HG02973 (cell line): ENCODE measurements at regions not wholly inside any gene's neighbourhood (a gene's known extent, or its start where the extent isn't known, plus 50 kb on each side); places are given as distances from the start of the nearest gene placed in this dataset.

Experiments used
- ATAC-seq: cut with Tn5 transposase; IDR thresholded peaks from one replicate; pipeline ENCODE4 v1.9.1; 2021; ENCODE audit warnings: moderate library complexity; ENCODE audit not compliant: unreplicated experiment

DNA sequence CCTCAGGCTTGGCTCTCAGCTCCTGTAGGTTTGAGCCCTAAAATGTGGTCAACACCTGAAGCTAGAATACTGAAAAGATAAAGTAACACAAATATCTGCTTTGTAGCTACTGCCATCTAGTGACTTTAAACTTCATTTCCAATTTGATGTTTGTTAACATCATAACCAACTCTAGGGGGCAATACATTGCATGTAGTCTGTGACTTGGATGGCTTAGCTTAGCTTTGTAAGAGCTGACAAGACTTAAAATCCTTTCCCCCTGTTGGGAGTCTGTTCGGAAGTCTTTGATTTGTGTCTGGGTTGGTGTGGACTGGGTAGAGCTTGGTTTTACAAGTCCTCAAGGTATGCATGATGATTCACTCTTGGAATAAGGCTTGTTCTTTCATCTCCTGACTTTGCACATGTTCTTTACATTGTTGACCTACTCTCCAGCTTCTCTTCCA is 51.7 kb downstream of the SCN11A start:
- peak; percentile 78 for ATAC-seq

DNA sequence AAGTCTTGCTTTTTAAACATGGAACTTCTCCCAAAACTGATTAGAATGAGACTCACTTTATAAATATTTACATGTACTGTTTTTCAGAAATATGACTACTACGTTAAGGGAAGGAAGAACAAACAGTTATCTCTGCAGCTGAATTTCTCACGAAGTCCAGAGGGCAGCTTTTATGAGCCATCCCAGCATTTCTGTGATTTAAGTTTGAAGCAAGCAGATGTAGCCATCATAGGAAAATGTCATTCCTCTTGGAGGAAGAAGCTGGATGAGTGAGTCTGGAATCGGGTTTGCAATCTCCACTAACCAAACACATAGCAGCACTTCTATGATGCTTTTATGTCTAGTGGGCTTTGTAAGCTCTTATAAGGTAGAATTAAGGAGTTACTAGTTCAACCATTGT is 53.7 kb downstream of the SCN11A start:
- ATAC-seq: no peak

DNA sequence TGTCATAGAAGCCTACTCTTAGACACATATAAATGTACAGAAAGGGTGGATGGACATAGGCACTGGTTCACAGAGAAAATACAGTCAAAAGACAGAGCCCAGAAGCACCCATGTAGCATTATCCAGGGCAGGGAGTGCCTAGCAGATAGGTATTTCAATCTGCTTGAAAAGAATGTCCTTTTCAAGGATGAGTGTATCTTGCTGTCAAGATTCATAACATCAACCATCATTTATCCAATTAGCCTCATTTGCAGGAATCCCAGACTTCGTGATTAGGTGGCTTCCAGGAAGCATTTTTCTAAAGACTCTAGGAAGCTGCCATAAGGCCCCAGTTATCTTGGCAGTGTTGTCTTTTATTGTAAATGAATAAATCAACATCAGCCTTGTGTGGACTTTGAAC is 55.6 kb downstream of the SCN11A start:
- ATAC-seq: no peak

DNA sequence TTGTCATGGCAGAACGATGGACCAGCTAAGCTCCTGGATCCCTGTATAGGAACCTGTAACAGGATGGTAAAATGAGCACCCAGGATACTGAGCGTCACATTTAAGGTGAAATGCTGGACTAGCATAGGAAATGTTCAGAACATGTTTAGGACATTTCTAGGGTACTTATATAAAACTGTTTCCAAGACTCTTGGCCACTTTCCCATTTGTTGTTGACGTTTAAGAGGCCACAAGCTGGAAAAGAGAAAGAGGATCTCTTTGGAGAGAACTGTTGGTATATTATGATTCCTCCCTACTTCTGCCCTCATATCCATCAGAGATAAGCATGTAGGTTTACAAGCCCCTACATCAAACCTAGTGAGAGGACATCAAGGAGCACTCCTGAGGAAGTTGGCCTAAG is 57.5 kb downstream of the SCN11A start:
- no peak for ATAC-seq

DNA sequence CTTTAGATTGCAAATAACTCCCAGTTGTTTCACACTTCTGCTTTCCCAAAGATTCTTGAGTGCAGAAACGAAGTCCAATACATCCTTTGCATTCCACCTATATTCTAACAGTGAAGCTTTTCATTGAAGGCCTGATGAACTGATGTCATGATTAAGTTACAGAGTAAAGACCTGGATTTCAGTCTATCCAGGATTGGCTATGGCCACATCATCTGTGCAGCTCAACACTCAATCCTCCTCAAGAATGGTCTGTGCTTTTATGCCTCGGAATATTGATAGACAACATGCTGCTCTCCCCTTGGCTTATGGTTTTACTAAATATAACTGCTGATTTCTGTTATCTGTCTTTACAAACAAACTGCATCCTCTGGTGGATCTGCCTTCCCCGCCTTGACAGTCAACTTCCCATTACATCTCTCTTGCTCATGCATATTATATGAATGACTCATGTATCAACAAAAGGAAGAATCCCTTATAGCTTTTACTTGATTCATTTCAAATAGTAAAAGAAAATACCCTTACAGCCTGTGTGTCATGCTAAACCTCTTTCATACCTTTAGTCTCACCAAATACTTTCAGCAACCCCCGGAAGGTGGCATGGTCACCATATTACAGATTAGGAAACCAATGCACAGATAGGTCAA is 59.5 kb downstream of the SCN11A start:
- ATAC-seq: no peak

DNA sequence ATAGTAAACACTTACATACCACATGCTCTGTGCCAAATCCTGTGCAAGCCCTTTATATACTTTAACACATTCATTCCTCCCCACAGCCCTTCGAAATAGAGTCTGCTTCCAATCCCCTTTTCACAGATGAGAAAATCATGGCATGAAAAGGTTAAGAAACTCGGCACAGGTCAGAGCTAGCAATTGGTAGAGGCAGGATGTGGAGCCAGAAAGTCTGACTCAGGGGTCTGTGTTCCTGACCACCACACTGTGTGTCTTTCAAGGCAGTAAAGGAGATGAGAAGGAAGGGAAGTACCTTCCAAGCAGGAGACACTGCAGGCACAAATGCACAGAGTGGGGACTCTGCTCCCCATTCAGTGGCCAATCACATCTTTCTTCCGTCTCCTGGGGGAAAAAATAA is 61.1 kb downstream of the SCN11A start:
- no peak for ATAC-seq

DNA sequence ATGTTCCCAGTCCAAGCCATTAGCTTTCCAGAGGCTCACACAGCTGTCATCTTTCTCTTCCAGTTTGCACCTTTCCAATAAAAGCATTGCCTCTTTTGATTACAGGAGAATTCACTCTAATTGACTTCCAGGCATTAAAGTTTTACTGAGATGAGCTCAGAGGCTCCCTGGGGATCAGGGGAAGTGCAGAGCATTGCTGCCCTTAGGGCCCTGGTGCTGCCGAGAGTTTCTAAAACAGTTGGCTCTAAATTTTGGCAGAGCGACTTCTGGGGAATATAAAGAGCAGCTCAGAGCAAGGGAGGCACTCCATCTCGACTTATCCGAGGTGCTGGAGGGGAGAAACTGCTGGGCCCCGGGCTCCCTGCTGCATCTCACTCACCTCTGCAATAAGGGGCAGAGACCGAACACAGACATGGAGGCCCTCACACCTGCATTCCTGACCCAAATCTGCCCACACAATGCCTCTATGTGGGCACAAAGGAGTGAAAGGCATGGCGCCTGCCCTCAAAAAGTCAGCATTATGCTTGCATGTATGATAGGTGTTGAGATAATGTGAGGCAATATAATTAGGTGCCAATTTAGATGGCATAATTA is 61.7 kb downstream of the SCN11A start:
- no peak for ATAC-seq

DNA sequence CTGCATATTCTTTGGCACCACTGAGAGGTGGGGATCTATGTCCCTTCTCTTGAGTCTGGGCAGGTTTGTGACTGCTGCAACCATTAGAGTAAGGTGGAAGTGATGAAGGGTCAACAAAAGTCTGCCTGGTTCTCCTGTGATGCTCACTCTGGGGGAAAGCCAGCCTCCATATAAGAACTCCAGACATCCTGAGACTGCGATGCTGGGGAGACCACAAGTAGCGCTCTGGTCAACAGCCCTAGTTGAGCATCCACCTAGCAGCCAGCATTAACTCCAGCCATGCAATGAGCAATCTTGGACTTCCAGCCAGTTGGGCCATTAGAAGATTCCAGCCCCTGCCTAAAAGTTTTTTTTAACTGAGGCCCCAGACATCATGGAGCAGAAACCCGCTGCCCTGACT is 62.8 kb downstream of the SCN11A start:
- no peak for ATAC-seq

DNA sequence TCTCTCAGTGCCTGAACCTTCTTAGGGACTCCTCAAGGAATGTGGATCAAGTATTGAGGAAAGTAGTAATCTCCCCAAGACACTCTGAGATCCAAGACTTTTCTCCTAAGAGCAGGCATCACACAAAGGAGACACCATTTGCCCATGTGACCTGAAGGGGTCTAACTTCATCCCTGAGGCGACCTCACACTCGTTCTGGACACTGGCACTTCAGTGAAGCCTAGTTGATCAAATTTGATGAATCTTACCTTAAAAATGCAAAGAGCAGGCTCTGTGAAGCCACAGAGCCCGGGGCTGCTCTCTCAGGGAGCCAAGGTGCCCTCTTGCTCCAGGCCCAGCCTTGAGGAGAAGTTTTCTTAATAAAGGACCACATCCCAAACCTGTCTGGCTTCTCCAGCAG is 64.3 kb downstream of the SCN11A start:
- no peak for ATAC-seq

DNA sequence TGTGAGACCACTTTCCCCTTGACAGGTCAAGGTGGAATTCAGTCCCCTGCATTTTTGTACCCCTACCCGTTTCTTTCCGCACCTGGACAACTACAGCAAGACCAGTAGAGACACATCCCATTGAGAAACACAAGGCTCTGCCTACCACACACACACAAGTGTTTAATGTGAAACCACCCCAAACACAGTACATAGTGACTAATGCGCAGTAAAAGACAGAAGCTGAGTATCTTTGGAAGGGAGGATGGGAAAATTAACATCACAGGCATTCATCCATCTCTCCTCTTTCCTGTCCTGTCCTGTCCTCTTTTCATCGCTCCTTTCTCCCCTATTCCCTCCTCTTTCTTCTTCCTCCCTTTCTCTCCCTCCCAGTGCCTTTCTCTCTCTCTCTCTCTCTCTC is 64.8 kb downstream of the SCN11A start:
- ATAC-seq: no peak

DNA sequence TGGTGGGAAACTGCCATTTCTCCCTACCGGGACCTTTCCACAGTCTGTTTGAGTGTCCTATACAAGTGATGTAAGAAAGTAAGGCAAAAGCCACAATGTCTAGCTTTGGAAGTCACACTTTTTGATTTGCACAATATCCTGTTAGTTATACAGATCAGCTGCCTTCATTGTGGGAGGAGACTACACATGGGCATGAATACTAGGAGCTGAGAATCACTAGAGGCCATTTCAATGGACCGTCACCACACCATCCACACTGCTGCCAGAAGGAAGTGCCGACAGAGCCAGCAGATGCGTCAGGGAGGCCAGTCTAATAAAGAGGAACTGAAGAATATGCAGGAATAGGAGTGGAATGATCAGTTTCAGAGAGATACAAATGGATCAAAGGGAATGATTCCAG is 65.8 kb downstream of the SCN11A start:
- no peak for ATAC-seq

DNA sequence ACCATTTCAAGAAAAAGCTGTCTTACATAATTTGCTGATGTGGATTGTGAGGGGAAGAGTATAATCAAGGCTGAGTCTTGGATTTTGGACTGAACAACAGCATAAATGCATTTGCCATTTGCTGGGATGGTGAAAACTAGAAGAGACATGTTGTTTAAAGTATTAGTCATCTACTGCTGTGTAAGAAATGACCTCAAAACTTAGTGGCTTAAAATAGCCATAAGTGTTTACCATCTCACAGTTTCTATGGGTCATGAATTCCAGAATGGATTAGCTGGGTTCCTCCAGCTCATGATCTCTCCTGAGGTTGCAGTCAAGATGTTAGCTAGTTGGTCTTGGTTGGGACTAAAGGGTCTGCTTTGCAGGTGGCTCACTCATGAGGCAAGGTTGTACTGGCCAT is 66.2 kb downstream of the SCN11A start:
- no peak for ATAC-seq

DNA sequence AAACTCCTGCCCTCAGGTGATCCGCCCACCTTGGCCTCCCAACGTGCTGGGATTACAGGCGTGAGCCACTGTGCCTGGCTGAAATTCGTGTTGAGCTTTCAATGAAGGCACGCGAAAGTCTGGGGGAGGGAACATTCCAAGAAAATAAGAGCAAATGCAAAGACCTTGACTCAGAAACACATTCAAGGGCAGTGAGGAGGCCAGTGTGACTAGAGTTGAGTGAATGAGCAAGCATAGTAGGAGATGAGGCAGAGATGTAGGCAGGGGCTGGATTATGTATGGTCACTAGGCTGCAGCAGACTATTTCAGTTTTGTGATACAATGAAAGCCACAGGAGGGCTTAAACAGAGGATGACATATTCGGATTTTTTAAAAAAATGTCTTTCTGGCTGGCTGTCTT is 67.0 kb downstream of the SCN11A start:
- ATAC-seq: no peak

DNA sequence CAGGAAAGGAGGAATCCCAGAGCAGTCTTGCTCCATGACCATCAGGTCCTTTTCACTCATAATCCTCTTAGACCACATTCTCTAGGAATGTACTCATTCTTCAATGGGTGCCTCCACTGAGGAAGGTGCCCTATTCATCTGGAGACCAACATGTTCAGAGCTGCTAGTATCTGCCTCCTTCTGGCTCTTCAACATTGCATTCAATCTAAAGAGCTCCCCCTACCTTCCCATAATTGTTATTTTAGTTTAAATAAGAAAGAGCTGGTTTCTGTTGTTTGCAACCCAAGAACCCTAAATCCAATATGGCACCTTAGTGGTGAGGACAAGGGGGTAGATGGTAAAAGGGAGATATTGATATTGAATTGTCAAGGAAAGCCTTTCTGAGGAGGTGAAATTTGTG is 67.6 kb downstream of the SCN11A start:
- ATAC-seq: no peak

DNA sequence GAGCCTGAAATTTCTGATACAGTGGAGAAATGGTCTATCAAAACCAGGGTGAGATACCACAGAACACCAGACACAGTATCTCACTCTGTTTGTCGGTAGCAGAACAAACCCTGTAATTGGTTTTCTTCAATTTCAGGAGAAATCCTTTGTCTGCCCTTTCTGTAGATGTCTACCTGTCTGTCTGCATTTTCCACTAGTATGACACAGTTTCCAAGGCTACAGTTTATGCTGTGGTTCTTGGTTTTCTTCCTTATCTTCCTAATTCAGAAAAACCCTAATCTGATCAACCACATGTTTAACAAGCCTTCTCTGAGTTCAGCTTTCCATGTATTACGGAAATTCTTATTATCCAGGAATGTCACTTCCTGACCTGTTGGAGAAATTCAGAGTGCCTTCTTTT is 70.8 kb downstream of the SCN11A start:
- ATAC-seq: no peak

DNA sequence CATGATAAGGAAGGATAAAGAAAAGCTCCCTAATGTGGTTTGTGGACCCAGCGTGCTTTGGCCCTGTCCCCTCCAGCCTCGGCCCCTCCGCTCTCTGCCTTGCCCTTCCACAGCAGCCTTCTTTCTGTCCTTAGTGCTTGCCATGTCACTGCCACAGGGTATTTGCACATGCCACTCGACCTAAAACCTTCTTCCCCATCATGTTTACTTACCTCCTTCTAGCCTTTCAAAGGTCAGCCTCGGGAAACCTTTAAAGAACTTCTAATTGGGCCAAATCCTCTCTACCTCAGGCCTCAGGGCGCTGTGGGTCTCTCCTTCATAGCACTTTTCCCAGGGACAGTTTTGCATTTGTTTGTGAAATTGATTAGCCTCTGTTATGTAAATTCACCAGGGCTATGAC is 73.0 kb downstream of the SCN11A start:
- no peak for ATAC-seq

DNA sequence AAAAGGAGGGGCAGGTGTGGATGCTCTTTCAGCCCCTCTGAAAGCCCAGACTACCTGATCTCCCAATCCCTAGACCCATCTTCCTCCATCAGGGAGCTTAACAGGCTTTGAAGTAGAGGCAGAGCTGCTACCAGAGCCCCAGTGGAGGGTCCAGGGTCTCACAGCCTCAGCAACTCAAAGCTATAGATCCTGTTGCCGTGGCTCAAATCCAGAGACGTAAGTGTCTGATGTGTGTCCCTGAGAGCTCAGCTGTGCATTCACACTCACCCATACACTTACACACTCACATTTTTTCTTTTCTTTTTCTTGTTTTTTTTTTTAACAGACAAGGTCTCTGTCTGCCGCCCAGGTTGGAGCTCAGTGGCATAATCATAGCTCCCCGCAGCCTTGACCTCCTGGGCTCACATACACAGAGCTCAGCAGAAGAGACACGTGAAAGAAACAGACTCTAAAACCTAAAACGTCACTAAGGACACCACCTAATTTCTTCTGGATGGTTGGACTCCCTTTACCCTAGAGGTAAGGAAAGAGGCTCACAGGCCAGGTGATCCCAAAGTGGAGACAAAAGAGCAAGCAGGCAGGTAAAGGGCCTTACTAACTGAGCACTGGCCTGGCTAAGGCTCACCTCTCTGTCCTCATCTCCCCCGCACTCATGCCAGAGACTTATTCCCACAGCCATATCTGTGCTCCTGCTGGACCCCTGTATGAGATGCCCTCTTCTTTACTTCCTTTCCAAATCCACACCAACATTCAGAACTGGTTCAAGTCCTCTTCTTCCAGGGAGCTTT is 80.7 kb downstream of the SCN11A start:
- no peak for ATAC-seq

DNA sequence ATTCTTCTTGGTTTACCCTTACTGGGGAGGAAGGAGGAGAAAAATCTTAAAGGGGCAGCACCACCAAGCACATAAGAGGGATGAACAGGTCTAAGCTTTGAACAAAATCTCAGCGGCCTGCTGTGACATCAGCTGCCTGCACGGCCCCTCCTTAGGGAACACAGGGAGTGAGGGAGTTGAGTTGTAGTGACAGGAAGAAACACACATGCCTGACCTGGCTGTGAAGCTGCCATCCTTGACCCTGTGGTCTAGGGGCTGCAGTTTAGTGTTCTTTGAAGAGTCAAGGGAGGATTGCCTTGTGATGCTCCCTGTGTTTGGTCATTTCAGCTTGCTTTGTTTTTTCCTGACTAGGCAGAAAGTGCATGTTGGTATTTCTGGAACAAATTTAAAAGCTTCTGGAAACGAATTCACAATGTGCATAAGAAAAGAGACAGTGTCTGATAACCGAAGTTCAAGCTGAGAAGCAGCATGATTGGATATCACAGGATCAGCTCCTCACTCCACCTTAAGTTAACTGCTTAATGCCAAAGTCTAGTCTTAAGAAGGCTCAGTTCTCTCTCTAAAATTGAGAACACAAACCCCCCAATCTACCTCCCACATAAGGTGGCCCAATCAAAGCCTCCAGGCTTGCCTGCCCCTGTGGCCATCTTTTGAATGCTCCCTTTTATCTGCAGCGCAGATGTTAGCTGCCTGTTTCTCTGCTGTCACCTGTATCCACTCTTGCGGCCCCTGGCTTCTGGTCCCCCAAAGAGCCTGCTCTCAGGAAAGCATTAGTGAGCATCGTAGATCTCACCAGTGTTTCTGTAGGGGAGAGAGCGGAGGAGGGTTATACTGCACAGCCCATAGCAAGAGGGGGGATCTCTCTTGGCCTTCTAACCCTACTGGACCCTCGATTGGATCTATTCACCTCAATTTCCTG is 82.2 kb downstream of the SCN11A start:
- no peak for ATAC-seq

DNA sequence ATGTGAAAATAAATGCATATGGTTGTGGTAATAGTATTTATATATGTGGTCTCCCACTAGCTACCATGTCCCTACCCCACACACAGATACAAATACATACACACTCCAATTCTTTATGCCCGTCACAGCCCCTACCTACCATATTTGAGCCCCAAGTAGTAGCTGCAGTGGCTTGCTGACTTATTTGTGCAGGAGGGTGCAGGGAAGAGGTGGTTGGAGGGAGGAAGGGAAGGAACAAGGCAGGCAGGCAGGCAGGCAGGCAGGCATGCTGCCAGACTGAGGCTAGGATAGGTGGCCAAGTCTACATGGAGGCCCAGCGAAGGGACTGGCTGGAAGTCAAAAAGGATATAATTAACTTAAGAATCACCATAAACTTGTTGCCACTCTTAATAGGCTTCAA is 82.9 kb downstream of the SCN11A start:
- ATAC-seq: no peak

DNA sequence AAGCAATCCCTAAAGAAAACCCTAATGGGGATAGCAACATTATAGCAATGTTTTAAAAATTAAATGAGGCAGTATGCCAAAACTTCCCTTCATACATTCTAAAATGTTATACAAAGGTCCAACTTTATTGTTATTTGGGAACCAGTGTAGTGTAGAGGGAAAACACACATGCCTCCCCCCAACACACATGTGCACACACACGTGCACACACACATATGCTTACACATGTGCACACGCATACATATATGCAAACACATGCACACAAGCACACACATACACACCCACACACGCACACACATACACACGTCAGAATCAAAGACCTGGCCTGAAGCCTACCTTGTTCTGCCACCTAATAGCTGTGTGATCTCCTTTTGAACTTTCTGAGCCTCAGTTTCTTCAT is 83.3 kb downstream of the SCN11A start:
- ATAC-seq: no peak

DNA sequence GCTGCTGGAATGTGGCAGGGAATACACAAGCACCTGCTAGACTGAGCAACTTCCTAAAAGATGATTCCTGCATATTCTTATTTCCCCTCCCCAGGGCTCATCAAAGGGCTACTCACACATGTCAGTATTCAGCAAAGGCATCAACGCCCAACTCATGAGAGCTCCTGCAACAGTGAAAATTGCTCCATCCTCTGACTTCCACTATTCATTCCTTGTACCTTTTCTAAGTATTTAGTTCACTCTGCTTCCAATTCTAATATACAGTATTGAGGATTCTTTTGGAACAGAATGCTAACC is 84.1 kb downstream of the SCN11A start:
- ATAC-seq: no peak
